CD4-positive, alpha-beta T cell (primary cell): ENCODE measurements at regions not wholly inside any gene's neighbourhood (a gene's known extent, or its start where the extent isn't known, plus 50 kb on each side); places are given as distances from the start of the nearest gene placed in this dataset.

Experiments
- ATAC-seq: fragments of 200-7000 bp; cut with Tn5 transposase; one replicate; pipeline ENCODE4 v1.10.0; 2022; ENCODE audit warnings: mild to moderate bottlenecking; ENCODE audit not compliant: poor library complexity
- CTCF ChIA-PET: fragments of 350-600 bp; sonication (Branson Sonifier 250); formaldehyde crosslinking; loops from one replicate; lab custom pipeline; 2021; ENCODE audit warnings: antibody characterized with exemption, inconsistent platforms; lab: Charles Lee
- POLR2A ChIA-PET: fragments of 350-600 bp; sonication (Branson Sonifier 250); formaldehyde crosslinking; loops from one replicate; lab custom pipeline; 2021; ENCODE audit warnings: antibody characterized with exemption, inconsistent platforms; lab: Charles Lee
- DNase-seq, 14 experiments: peaks; one replicate each; pipeline ENCODE4 v3.0.0-alpha.2; 2013 to 2020; ENCODE audit warnings: mixed read lengths in 2 of 14
- H3K27ac ChIP-seq, 2 donors: one replicate each; pipeline versions ENCODE4 v1.5.1 to v1.7.0; 2013; ENCODE audit warnings: low read length in 2 of 2, low read depth in 1 of 2, mild to moderate bottlenecking in 1 of 2
- H3K27me3 ChIP-seq, 2 experiments: 1 replicate in 1 of 2; 2 replicates in 1 of 2; pipeline versions ENCODE4 v1.6.1 to v1.7.0; 2013; ENCODE audit warnings: low read length in 2 of 2, control low read depth in 1 of 2, mild to moderate bottlenecking in 1 of 2, moderate library complexity in 1 of 2; ENCODE audit not compliant: insufficient read depth in 2 of 2, control insufficient read depth in 1 of 2
- H3K36me3 ChIP-seq: one replicate; pipeline ENCODE4 v1.6.1; 2013; ENCODE audit warnings: low read length, control low read depth; ENCODE audit not compliant: insufficient read depth
- H3K4me1 ChIP-seq: one replicate; pipeline ENCODE4 v1.6.1; 2013; ENCODE audit warnings: low read length, control low read depth; ENCODE audit not compliant: insufficient read depth
- H3K4me3 ChIP-seq: one replicate; pipeline ENCODE4 v1.5.1; 2013; ENCODE audit warnings: mild to moderate bottlenecking, low read length, moderate library complexity
- H3K9me3 ChIP-seq, 2 experiments: 1 replicate in 1 of 2; 2 replicates in 1 of 2; pipeline versions ENCODE4 v1.6.1 to v1.7.0; 2013; ENCODE audit warnings: low read length in 2 of 2, mild to moderate bottlenecking in 2 of 2, control low read depth in 1 of 2, moderate library complexity in 1 of 2; ENCODE audit not compliant: control insufficient read depth in 1 of 2, insufficient read depth in 1 of 2
- H3K27ac Mint-ChIP-seq: one replicate; pipeline ENCODE4 v1.8.0; 2020; ENCODE audit warnings: mixed read lengths
- H3K27me3 Mint-ChIP-seq: one replicate; pipeline ENCODE4 v1.8.0; 2021; ENCODE audit warnings: mixed read lengths
- H3K36me3 Mint-ChIP-seq: one replicate; pipeline ENCODE4 v1.8.0; 2021; ENCODE audit warnings: low read depth, mixed read lengths
- H3K4me1 Mint-ChIP-seq: one replicate; pipeline ENCODE4 v1.8.0; 2021; ENCODE audit warnings: low read depth, mixed read lengths
- H3K4me3 Mint-ChIP-seq: one replicate; pipeline ENCODE4 v1.8.0; 2020; ENCODE audit warnings: mild to moderate bottlenecking, mixed read lengths
- H3K9me3 Mint-ChIP-seq: one replicate; pipeline ENCODE4 v1.8.0; 2020; ENCODE audit warnings: mixed read lengths
- intact Hi-C, 2 experiments: fragments of 100-400 bp; cut with DNase I in 1 of 2; cut with micrococcal nuclease in 1 of 2; formaldehyde crosslinking; loops; one replicate each; pipeline versions ENCODE4 v1.15.1 to v1.9.0; 2023 to 2025; cut with DNase I, micrococcal nuclease
- TF ChIP-seq, protein P1 (sequence below): fragments of 200-600 bp; IDR thresholded peaks from one replicate; pipeline ENCODE4 v1.8.0; 2022; ENCODE audit warnings: antibody characterized with exemption, mild to moderate bottlenecking

DNA sequence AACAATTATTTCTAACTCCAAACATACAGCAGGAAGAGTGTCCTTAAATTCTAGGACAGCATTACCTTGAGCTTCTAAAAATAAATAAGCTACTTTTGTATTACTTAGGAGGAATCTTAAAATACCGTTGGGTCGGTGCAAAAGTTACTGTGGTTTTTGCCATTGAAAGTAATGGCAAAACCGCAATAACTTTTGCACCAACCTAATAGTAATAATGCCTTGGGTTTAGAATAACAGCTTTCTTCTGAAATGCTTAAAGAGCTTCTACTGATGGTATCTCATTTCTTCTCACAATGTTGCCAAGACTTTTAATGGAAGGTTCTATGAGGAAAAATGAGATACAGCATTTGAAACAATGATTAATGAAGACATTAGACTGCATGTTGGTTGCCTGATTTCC lies 179.9 kb downstream of the SEC16B start:
- peaks cover 4% of the 10 kb centered on the region for H3K9me3 Mint-ChIP-seq
- Histone ChIP-seq H3K27ac (no peak overlapping the region), H3K9me3 (peaks cover 0 to 16% of the 10 kb centered on the region in 2 experiments), H3K36me3 (no peaks in the 10 kb centered on the region), H3K27me3 (no peaks in the 10 kb centered on the region), H3K4me3 (no peak overlapping the region), H3K4me1 (no peaks in the 10 kb centered on the region)
- H3K27ac Mint-ChIP-seq, result no peak overlapping the region
- TF ChIP-seq, protein P1, sequence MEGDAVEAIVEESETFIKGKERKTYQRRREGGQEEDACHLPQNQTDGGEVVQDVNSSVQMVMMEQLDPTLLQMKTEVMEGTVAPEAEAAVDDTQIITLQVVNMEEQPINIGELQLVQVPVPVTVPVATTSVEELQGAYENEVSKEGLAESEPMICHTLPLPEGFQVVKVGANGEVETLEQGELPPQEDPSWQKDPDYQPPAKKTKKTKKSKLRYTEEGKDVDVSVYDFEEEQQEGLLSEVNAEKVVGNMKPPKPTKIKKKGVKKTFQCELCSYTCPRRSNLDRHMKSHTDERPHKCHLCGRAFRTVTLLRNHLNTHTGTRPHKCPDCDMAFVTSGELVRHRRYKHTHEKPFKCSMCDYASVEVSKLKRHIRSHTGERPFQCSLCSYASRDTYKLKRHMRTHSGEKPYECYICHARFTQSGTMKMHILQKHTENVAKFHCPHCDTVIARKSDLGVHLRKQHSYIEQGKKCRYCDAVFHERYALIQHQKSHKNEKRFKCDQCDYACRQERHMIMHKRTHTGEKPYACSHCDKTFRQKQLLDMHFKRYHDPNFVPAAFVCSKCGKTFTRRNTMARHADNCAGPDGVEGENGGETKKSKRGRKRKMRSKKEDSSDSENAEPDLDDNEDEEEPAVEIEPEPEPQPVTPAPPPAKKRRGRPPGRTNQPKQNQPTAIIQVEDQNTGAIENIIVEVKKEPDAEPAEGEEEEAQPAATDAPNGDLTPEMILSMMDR, result no peak
- no peak overlapping the region for H3K4me3 Mint-ChIP-seq
- H3K4me1 Mint-ChIP-seq, result no peaks in the 10 kb centered on the region
- intact Hi-C loops, result no loop called here
- POLR2A ChIA-PET, result no interaction called here
- H3K27me3 Mint-ChIP-seq, result no peaks in the 10 kb centered on the region
- CTCF ChIA-PET, result no interaction called here
- ATAC-seq, result no peak
- no peaks in the 10 kb centered on the region for H3K36me3 Mint-ChIP-seq
- DNase-seq, result no peak

DNA sequence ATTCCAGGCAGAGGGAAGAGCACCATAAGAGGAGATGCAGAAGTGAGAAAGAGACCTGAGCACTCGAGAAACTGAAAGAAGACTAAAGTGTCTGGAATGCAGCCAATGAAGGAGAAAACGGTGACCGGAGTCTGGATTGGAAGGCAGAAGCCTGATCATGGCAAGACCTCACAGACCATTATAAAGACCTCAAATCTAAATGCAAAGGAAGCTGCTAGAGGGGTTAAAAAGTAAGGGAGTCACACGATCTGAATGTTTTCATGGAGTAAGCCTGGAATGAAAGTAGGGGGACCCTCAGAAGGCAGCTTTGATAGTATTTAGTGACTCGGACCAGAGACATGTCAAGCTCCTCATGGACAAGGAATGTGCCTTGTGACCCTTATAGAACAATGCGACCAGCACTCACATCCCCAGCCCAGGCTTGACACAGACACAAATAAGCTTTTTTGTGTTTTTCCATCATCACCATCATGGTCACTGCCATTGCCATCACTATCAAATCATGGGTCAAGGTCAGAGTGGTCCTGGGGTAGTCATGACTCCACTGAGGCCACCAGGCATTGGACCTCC lies 183.6 kb downstream of the SEC16B start:
- Mint-ChIP-seq H3K36me3 (no peaks in the 10 kb centered on the region), H3K4me3 (no peak overlapping the region), H3K27me3 (no peaks in the 10 kb centered on the region), H3K9me3 (no peaks in the 10 kb centered on the region), H3K4me1 (no peaks in the 10 kb centered on the region), H3K27ac (no peak overlapping the region)
- CTCF ChIA-PET, result no interaction called here
- Histone ChIP-seq H3K27me3 (no peaks in the 10 kb centered on the region), H3K4me3 (no peak overlapping the region), H3K27ac (no peak overlapping the region), H3K36me3 (no peaks in the 10 kb centered on the region), H3K9me3 (peaks cover 0 to 5% of the 10 kb centered on the region in 2 experiments), H3K4me1 (no peaks in the 10 kb centered on the region)
- POLR2A ChIA-PET, result no interaction called here
- DNase-seq (no peak), ATAC-seq (no peak)
- TF ChIP-seq, protein P1, result no peak
- intact Hi-C loops, result no loop called here

DNA sequence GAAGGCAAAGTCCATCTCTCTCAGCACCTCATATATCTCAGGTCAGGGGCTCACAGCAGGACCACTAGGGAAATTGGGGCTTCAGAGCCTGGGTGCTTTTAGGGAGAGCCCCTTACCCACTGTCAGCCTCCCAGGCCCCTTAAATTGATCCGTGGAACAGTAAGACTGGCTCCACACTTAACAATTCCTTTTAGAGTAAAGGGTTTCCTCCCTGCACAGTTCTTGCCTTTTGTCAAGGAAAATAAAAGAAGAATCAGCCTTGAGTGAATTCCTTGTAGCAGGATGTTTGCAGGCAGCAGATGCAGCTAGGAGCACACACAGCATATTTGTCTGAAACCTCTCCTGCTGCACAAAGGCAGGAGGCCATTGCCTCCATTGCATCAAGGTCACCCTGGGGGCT lies 184.9 kb downstream of the SEC16B start:
- Mint-ChIP-seq H3K4me3 (no peak overlapping the region), H3K4me1 (no peaks in the 10 kb centered on the region), H3K36me3 (no peaks in the 10 kb centered on the region), H3K27ac (no peak overlapping the region), H3K27me3 (no peaks in the 10 kb centered on the region), H3K9me3 (no peaks in the 10 kb centered on the region)
- TF ChIP-seq, protein P1, result no peak
- no peaks in the 10 kb centered on the region for H3K36me3 ChIP-seq
- DNase-seq (no peak), ATAC-seq (no peak)
- H3K4me3 ChIP-seq, result no peak overlapping the region
- H3K9me3 ChIP-seq, result peaks cover 0 to 3% of the 10 kb centered on the region in 2 experiments
- intact Hi-C loops, result no loop called here
- POLR2A ChIA-PET, result no interaction called here
- no peak overlapping the region for H3K27ac ChIP-seq
- H3K4me1 ChIP-seq, result no peaks in the 10 kb centered on the region
- CTCF ChIA-PET, result no interaction called here
- no peaks in the 10 kb centered on the region for H3K27me3 ChIP-seq
